Memory B cell (primary cell): ENCODE measurements at regions not wholly inside any gene's neighbourhood (a gene's known extent, or its start where the extent isn't known, plus 50 kb on each side); places are given as distances from the start of the nearest gene placed in this dataset.

ENCODE experiments used
- ATAC-seq: fragments of 150-1000 bp; cut with Tn5 transposase; 2 replicates; pipeline ENCODE4 v1.10.0; 2021; ENCODE audit warnings: low read depth, mild to moderate bottlenecking, moderate library complexity
- DNase-seq, 2 donors: peaks; one replicate each; pipeline ENCODE4 v3.0.0; 2022; ENCODE audit warnings: low spot score in 2 of 2
- H3K27ac Mint-ChIP-seq: one replicate; pipeline ENCODE4 v1.8.0; 2022; ENCODE audit warnings: mild to moderate bottlenecking, moderate library complexity, mixed read lengths
- H3K27me3 Mint-ChIP-seq: one replicate; pipeline ENCODE4 v1.8.0; 2022; ENCODE audit warnings: mixed read lengths
- H3K36me3 Mint-ChIP-seq: one replicate; pipeline ENCODE4 v1.8.0; 2022; ENCODE audit warnings: mild to moderate bottlenecking, mixed read lengths
- H3K4me1 Mint-ChIP-seq: one replicate; pipeline ENCODE4 v1.8.0; 2022; ENCODE audit warnings: mixed read lengths
- H3K4me3 Mint-ChIP-seq: one replicate; pipeline ENCODE4 v1.8.0; 2022; ENCODE audit warnings: mild to moderate bottlenecking, moderate library complexity, mixed read lengths
- H3K9me3 Mint-ChIP-seq: one replicate; pipeline ENCODE4 v1.8.0; 2022; ENCODE audit warnings: mixed read lengths

- no peaks in the 10 kb centered on the region for H3K36me3 Mint-ChIP-seq
- no peak overlapping the region for H3K4me3 Mint-ChIP-seq
- H3K27me3 Mint-ChIP-seq = no peaks in the 10 kb centered on the region
- ATAC-seq = no peak
- DNase-seq = no peak
- no peak overlapping the region for H3K27ac Mint-ChIP-seq
- H3K9me3 Mint-ChIP-seq = no peaks in the 10 kb centered on the region
- no peaks in the 10 kb centered on the region for H3K4me1 Mint-ChIP-seq
Measured at GRCh38 chr2:187102381-187102780, 253.4 kb upstream of the ZSWIM2 start.

GRCh38 chr2:187098154-187098553 is 249.2 kb upstream of the ZSWIM2 start:
- Mint-ChIP-seq H3K4me1 (no peaks in the 10 kb centered on the region), H3K27me3 (no peaks in the 10 kb centered on the region), H3K9me3 (no peaks in the 10 kb centered on the region), H3K4me3 (no peak overlapping the region), H3K27ac (no peak overlapping the region), H3K36me3 (no peaks in the 10 kb centered on the region)
- no peak for DNase-seq
- ATAC-seq = no peak

GRCh38 chr2:187093771-187094412 is 244.9 kb upstream of the ZSWIM2 start:
- H3K27me3 Mint-ChIP-seq = no peaks in the 10 kb centered on the region
- DNase-seq (no peak), ATAC-seq (no peak)
- H3K4me3 Mint-ChIP-seq = no peak overlapping the region
- no peaks in the 10 kb centered on the region for H3K36me3 Mint-ChIP-seq
- H3K9me3 Mint-ChIP-seq = peaks cover 3% of the 10 kb centered on the region
- no peak overlapping the region for H3K27ac Mint-ChIP-seq
- no peaks in the 10 kb centered on the region for H3K4me1 Mint-ChIP-seq

- Mint-ChIP-seq H3K27me3 (no peaks in the 10 kb centered on the region), H3K4me3 (no peak overlapping the region), H3K4me1 (no peaks in the 10 kb centered on the region), H3K9me3 (peaks cover 3% of the 10 kb centered on the region), H3K36me3 (no peaks in the 10 kb centered on the region), H3K27ac (no peak overlapping the region)
- ATAC-seq (no peak), DNase-seq (no peak)
Measured at GRCh38 chr2:187091664-187092063, 242.7 kb upstream of the ZSWIM2 start.

GRCh38 chr2:187084524-187084923 is 235.6 kb upstream of the ZSWIM2 start:
- Mint-ChIP-seq H3K36me3 (no peaks in the 10 kb centered on the region), H3K27me3 (no peaks in the 10 kb centered on the region), H3K4me3 (no peak overlapping the region), H3K9me3 (peaks cover 4% of the 10 kb centered on the region), H3K4me1 (no peaks in the 10 kb centered on the region), H3K27ac (no peak overlapping the region)
- ATAC-seq (no peak), DNase-seq (no peak)

- no peak for DNase-seq
- Mint-ChIP-seq H3K27me3 (no peaks in the 10 kb centered on the region), H3K27ac (no peak overlapping the region), H3K4me1 (no peaks in the 10 kb centered on the region), H3K9me3 (peaks cover 2% of the 10 kb centered on the region), H3K36me3 (no peaks in the 10 kb centered on the region), H3K4me3 (no peak overlapping the region)
- ATAC-seq = no peak
Measured at GRCh38 chr2:187081461-187081860, 232.5 kb upstream of the ZSWIM2 start.

- Mint-ChIP-seq H3K27ac (no peak overlapping the region), H3K9me3 (peaks cover 2% of the 10 kb centered on the region), H3K27me3 (no peaks in the 10 kb centered on the region), H3K4me3 (no peak overlapping the region), H3K36me3 (no peaks in the 10 kb centered on the region), H3K4me1 (no peaks in the 10 kb centered on the region)
- DNase-seq (no peak), ATAC-seq (no peak)
Measured at GRCh38 chr2:187079901-187080300, 230.9 kb upstream of the ZSWIM2 start.

- ATAC-seq = no peak
- no peak for DNase-seq
- no peaks in the 10 kb centered on the region for H3K36me3 Mint-ChIP-seq
- no peaks in the 10 kb centered on the region for H3K27me3 Mint-ChIP-seq
- H3K4me3 Mint-ChIP-seq = no peak overlapping the region
- H3K27ac Mint-ChIP-seq = no peak overlapping the region
- H3K4me1 Mint-ChIP-seq = no peaks in the 10 kb centered on the region
- no peaks in the 10 kb centered on the region for H3K9me3 Mint-ChIP-seq
Measured at GRCh38 chr2:187078297-187078696, 229.3 kb upstream of the ZSWIM2 start.

GRCh38 chr2:187075671-187076070 is 226.7 kb upstream of the ZSWIM2 start:
- no peak for ATAC-seq
- DNase-seq = no peak
- Mint-ChIP-seq H3K4me3 (no peak overlapping the region), H3K27ac (no peak overlapping the region), H3K36me3 (no peaks in the 10 kb centered on the region), H3K27me3 (no peaks in the 10 kb centered on the region), H3K9me3 (no peaks in the 10 kb centered on the region), H3K4me1 (no peaks in the 10 kb centered on the region)

- Mint-ChIP-seq H3K27ac (no peak overlapping the region), H3K4me1 (no peaks in the 10 kb centered on the region), H3K9me3 (no peaks in the 10 kb centered on the region), H3K4me3 (no peak overlapping the region), H3K36me3 (no peaks in the 10 kb centered on the region), H3K27me3 (no peaks in the 10 kb centered on the region)
- no peak for ATAC-seq
- DNase-seq = no peak
Measured at GRCh38 chr2:187075199-187075635, 226.2 kb upstream of the ZSWIM2 start.

- Mint-ChIP-seq H3K4me3 (no peak overlapping the region), H3K9me3 (no peaks in the 10 kb centered on the region), H3K4me1 (no peaks in the 10 kb centered on the region), H3K27ac (no peak overlapping the region), H3K36me3 (no peaks in the 10 kb centered on the region), H3K27me3 (no peaks in the 10 kb centered on the region)
- DNase-seq (no peak), ATAC-seq (no peak)
Measured at GRCh38 chr2:187058198-187058597, 209.2 kb upstream of the ZSWIM2 start.

- Mint-ChIP-seq H3K4me3 (no peak overlapping the region), H3K9me3 (no peaks in the 10 kb centered on the region), H3K27ac (no peak overlapping the region), H3K36me3 (no peaks in the 10 kb centered on the region), H3K27me3 (no peaks in the 10 kb centered on the region), H3K4me1 (no peaks in the 10 kb centered on the region)
- ATAC-seq = no peak
- no peak for DNase-seq
Measured at GRCh38 chr2:187057466-187057865, 208.5 kb upstream of the ZSWIM2 start.

- ATAC-seq (no peak), DNase-seq (no peak)
- Mint-ChIP-seq H3K4me1 (no peaks in the 10 kb centered on the region), H3K27me3 (no peaks in the 10 kb centered on the region), H3K36me3 (no peaks in the 10 kb centered on the region), H3K4me3 (no peak overlapping the region), H3K27ac (no peak overlapping the region), H3K9me3 (no peaks in the 10 kb centered on the region)
Measured at GRCh38 chr2:187056416-187057334, 207.7 kb upstream of the ZSWIM2 start.

GRCh38 chr2:187055463-187055862 is 206.5 kb upstream of the ZSWIM2 start:
- ATAC-seq (no peak), DNase-seq (no peak)
- H3K27me3 Mint-ChIP-seq = no peaks in the 10 kb centered on the region
- no peak overlapping the region for H3K4me3 Mint-ChIP-seq
- H3K9me3 Mint-ChIP-seq = peaks cover 5% of the 10 kb centered on the region
- H3K27ac Mint-ChIP-seq = no peak overlapping the region
- no peaks in the 10 kb centered on the region for H3K36me3 Mint-ChIP-seq
- H3K4me1 Mint-ChIP-seq = no peaks in the 10 kb centered on the region
